ENCODE measurements at regions not wholly inside any gene's neighbourhood (a gene's known extent, or its start where the extent isn't known, plus 50 kb on each side); places are given as distances from the start of the nearest gene placed in this dataset.
A peak's percentile ranks its signal among the peaks of the same experiment; 100 is the strongest.

DNA sequence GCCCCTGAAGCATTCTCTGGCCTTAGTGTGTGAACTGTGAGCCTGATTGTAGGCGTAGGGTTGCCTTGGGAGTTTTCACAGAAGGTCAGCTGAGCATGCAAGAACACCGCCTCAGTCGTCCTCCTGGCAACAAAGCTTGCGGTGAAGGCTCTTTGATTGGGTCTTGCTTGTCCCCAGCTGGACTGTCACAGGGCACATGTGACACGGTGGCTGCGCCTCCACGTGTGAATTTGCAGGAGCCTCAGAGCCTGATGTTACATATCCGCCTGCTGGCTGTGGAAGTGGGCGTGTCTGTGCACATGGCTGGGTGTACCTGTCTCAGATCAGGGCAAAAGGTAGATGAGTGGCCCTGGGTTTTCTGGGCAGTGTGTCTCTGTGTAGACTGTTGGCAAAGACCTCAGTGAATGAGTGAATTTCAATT, 228.7 kb downstream of the HAUS1 start:
- Histone ChIP-seq H3F3A (ENCODE audit: insufficient read depth, low read length, poor library complexity, severe bottlenecking) (peaks cover 4% of the 10 kb centered on the region), H3K27me3 (ENCODE audit: insufficient read depth, low read depth, low read length) (no peaks in the 10 kb centered on the region), H2AFZ (ENCODE audit: low read depth, low read length) (peak overlapping the region; percentile 7), H4K20me1 (ENCODE audit: insufficient read depth) (no peaks in the 10 kb centered on the region), H3K4me3 (ENCODE audit: low read length) (peak overlapping the region; percentile 72), H3K9ac (ENCODE audit: low read length) (peak overlapping the region; percentile 97), H3K36me3 (ENCODE audit: insufficient read depth, low read length) (no peaks in the 10 kb centered on the region), H3K27ac (ENCODE audit: low read length) (peak overlapping the region; percentile 89), H3K9me3 (ENCODE audit: low read length) (no peaks in the 10 kb centered on the region), H3K9me2 (ENCODE audit: insufficient read depth, low read length) (no peaks in the 10 kb centered on the region), H3K4me2 (ENCODE audit: low read length) (peak overlapping the region; percentile 79), H3K79me2 (replicated peaks; ENCODE audit: insufficient read depth, low read length) (peaks cover 48% of the 10 kb centered on the region)
- TF ChIP-seq, protein P1, sequence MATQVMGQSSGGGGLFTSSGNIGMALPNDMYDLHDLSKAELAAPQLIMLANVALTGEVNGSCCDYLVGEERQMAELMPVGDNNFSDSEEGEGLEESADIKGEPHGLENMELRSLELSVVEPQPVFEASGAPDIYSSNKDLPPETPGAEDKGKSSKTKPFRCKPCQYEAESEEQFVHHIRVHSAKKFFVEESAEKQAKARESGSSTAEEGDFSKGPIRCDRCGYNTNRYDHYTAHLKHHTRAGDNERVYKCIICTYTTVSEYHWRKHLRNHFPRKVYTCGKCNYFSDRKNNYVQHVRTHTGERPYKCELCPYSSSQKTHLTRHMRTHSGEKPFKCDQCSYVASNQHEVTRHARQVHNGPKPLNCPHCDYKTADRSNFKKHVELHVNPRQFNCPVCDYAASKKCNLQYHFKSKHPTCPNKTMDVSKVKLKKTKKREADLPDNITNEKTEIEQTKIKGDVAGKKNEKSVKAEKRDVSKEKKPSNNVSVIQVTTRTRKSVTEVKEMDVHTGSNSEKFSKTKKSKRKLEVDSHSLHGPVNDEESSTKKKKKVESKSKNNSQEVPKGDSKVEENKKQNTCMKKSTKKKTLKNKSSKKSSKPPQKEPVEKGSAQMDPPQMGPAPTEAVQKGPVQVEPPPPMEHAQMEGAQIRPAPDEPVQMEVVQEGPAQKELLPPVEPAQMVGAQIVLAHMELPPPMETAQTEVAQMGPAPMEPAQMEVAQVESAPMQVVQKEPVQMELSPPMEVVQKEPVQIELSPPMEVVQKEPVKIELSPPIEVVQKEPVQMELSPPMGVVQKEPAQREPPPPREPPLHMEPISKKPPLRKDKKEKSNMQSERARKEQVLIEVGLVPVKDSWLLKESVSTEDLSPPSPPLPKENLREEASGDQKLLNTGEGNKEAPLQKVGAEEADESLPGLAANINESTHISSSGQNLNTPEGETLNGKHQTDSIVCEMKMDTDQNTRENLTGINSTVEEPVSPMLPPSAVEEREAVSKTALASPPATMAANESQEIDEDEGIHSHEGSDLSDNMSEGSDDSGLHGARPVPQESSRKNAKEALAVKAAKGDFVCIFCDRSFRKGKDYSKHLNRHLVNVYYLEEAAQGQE (IDR thresholded peaks at IDR 0.05; ENCODE audit: borderline replicate concordance), result no peak
- TF ChIP-seq TAF1 (IDR thresholded peaks at IDR 0.05; ENCODE audit: low read depth), result no peak
- TF ChIP-seq, protein P2, sequence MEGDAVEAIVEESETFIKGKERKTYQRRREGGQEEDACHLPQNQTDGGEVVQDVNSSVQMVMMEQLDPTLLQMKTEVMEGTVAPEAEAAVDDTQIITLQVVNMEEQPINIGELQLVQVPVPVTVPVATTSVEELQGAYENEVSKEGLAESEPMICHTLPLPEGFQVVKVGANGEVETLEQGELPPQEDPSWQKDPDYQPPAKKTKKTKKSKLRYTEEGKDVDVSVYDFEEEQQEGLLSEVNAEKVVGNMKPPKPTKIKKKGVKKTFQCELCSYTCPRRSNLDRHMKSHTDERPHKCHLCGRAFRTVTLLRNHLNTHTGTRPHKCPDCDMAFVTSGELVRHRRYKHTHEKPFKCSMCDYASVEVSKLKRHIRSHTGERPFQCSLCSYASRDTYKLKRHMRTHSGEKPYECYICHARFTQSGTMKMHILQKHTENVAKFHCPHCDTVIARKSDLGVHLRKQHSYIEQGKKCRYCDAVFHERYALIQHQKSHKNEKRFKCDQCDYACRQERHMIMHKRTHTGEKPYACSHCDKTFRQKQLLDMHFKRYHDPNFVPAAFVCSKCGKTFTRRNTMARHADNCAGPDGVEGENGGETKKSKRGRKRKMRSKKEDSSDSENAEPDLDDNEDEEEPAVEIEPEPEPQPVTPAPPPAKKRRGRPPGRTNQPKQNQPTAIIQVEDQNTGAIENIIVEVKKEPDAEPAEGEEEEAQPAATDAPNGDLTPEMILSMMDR (IDR thresholded peaks at IDR 0.05; ENCODE audit: poor library complexity, severe bottlenecking), result no peak
- no peak for TF ChIP-seq SMC3 (conservative IDR thresholded peaks at IDR 0.05; ENCODE audit: poor library complexity)
- TF ChIP-seq EP300 (conservative IDR thresholded peaks at IDR 0.05; ENCODE audit: poor library complexity, severe bottlenecking), result no peak
- no peak for TF ChIP-seq RAD21 (conservative IDR thresholded peaks at IDR 0.05)
- no peak for TF ChIP-seq EZH2 (IDR thresholded peaks at IDR 0.05; ENCODE audit: borderline replicate concordance, insufficient read depth, low read length, poor library complexity, severe bottlenecking)
- TF ChIP-seq MXI1 (conservative IDR thresholded peaks at IDR 0.05; ENCODE audit: poor library complexity, severe bottlenecking), result no peak
- TF ChIP-seq POLR2AphosphoS5 (IDR thresholded peaks at IDR 0.05), result no peak

DNA sequence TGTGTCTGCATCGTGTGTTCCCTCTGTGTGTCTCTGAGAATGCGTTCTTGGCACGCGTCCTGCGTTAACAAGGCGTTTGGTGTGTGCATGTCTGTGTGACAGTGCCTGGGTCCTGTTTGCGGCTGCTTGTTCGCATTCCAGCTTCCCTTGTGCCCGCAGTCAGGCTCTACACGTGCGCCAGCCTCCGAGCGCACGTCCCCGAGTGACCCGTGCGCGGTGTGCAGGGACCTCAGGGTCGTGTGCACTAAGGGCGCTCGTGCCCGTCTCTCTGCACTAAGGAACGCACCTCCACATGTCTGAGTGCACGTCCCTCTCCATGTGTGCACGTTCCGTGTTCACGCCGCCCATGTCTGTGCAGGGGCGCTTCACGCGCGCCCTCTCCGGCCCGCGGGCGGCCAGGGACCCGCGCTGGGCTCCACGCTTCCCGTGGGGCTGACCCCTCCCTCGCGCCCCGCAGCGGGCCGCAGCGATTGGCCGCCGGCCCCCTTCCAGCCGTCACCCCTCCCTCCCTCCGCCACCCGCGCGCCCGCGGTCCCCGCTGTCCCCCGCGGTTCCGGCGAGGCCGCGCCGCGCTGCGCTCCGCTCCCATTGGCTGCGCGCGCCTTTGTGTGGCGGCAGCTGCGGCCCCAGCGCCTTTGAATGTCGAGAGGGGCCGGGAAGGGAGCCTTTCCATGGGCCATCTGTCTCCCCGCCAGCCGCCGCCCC, 229.4 kb downstream of the HAUS1 start:
- Histone ChIP-seq H3K9ac (ENCODE audit: low read length) (peak overlapping the region; percentile 97), H3K4me3 (ENCODE audit: low read length) (peak overlapping the region; percentile 72), H3K27ac (ENCODE audit: low read length) (peak overlapping the region; percentile 89), H3K9me2 (ENCODE audit: insufficient read depth, low read length) (no peaks in the 10 kb centered on the region), H4K20me1 (ENCODE audit: insufficient read depth) (no peaks in the 10 kb centered on the region), H3F3A (ENCODE audit: insufficient read depth, low read length, poor library complexity, severe bottlenecking) (peaks cover 9% of the 10 kb centered on the region), H3K27me3 (ENCODE audit: insufficient read depth, low read depth, low read length) (no peaks in the 10 kb centered on the region), H2AFZ (ENCODE audit: low read depth, low read length) (peak overlapping the region; percentile 7), H3K79me2 (replicated peaks; ENCODE audit: insufficient read depth, low read length) (peaks cover 55% of the 10 kb centered on the region), H3K36me3 (ENCODE audit: insufficient read depth, low read length) (no peaks in the 10 kb centered on the region), H3K4me2 (ENCODE audit: low read length) (peak overlapping the region; percentile 79), H3K9me3 (ENCODE audit: low read length) (no peaks in the 10 kb centered on the region)
- TF ChIP-seq POLR2AphosphoS5 (IDR thresholded peaks at IDR 0.05) (peak; percentile 79), SMC3 (conservative IDR thresholded peaks at IDR 0.05; ENCODE audit: poor library complexity) (peak; percentile 43), TAF1 (IDR thresholded peaks at IDR 0.05; ENCODE audit: low read depth) (peak; percentile 82), MXI1 (conservative IDR thresholded peaks at IDR 0.05; ENCODE audit: poor library complexity, severe bottlenecking) (peak; percentile 99), EZH2 (IDR thresholded peaks at IDR 0.05; ENCODE audit: borderline replicate concordance, insufficient read depth, low read length, poor library complexity, severe bottlenecking) (no peak), RAD21 (conservative IDR thresholded peaks at IDR 0.05) (peak; percentile 48), EP300 (conservative IDR thresholded peaks at IDR 0.05; ENCODE audit: poor library complexity, severe bottlenecking) (peak; percentile 72)
- TF ChIP-seq, protein P2 (IDR thresholded peaks at IDR 0.05; ENCODE audit: poor library complexity, severe bottlenecking), result peak; percentile 25
- TF ChIP-seq, protein P1 (IDR thresholded peaks at IDR 0.05; ENCODE audit: borderline replicate concordance), result peak; percentile 93

Data from neural cell (in vitro differentiated cells).